Head of caudate nucleus (tissue), 42 donors: ENCODE measurements at regions not wholly inside any gene's neighbourhood (a gene's known extent, or its start where the extent isn't known, plus 50 kb on each side); places are given as distances from the start of the nearest gene placed in this dataset.
A peak's percentile ranks its signal among the peaks of the same experiment; 100 is the strongest.

ENCODE experiments used
- DNase-seq, 42 donors: peaks; one replicate each; pipeline versions ENCODE4 v3.0.0 to v3.0.0-alpha.2; 2020 to 2021; ENCODE audit warnings: mixed read lengths in 7 of 42
- intact Hi-C: fragments of 100-400 bp; cut with DNase I; formaldehyde crosslinking; loops from one replicate; pipeline ENCODE4 v1.15.0; 2022

- no peak for DNase-seq
- intact Hi-C loops = no loop called here
Observed at GRCh38 chr12:75783093-75783877, 248.3 kb downstream of the PHLDA1 start.

DNA sequence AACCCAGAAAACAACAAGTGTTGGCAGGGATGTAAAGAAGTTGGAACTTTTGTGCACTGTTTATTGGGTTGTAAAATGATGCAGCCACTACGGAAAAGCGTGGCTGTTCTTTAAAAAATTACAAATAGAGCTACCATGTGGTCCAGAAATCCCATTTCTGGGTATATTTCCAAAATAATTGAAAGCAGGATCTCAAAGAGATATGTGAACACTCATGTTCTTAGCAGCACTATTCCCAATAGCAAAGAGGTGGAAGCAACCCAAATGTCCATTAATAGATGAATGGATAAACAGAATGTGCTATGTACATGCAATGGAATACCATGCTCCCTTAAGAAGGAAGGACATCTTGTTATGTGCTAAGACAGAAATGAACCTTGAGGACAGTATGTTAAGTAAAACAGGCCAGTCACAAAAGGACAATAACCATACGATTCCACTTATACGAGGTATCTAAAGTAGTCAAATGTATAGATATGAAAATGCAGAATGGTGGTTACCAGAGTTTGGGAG lies 249.5 kb downstream of the PHLDA1 start:
- intact Hi-C loops = no loop called here
- DNase-seq = no peak

DNA sequence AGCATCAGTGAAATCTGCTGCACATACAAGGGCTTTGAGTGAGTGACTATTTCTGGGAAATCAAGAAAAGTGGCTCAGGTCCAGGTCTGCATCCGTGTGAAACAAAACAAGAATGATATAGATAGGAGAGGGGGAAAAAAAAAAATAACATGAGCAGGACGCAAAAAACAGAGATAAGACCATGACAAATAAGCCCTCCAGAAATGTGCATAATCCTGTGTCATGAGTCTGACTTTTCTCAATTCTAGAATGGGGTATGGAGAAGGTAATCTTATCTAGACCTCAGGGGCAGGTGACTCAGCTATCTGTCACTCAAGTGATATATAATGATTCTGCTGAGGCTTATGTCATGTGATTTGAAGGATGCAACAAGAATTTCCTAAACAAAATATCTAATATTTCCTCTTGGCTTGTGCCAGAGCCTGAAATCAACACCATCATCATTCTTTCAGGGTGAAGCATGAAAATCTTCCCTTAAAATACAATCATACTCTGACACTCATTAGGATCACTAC lies 250.0 kb downstream of the PHLDA1 start:
- DNase-seq = no peak
- intact Hi-C loops = no loop called here

DNA sequence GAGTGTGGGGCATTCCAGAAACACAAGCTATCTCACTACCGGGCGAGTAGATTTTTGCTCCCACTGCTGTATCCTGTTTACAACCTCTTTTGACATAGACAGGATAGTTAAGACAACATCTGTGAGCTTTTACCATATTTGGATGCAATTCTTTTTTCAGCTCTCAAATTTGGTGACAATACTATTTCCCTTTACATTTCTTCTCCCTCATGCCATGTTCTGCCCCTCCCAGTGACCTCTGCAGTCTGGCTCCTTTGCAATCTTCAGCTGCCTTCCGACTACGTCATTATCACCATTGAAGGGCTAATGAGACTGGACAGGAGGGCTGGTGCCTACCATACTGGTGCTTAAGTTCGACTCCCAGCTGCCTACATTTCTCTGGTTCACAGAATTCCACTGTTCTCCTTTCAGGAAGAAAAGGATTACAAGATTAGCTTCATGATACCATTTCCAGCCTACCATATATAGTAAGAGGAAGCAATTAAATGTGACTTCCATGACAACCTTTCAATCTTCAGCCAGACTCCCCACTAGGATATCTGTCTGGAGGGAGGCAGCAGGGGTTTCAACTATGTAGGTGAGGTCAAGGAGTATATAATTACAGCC lies 251.6 kb downstream of the PHLDA1 start:
- no peak for DNase-seq
- intact Hi-C loops = no loop called here

DNA sequence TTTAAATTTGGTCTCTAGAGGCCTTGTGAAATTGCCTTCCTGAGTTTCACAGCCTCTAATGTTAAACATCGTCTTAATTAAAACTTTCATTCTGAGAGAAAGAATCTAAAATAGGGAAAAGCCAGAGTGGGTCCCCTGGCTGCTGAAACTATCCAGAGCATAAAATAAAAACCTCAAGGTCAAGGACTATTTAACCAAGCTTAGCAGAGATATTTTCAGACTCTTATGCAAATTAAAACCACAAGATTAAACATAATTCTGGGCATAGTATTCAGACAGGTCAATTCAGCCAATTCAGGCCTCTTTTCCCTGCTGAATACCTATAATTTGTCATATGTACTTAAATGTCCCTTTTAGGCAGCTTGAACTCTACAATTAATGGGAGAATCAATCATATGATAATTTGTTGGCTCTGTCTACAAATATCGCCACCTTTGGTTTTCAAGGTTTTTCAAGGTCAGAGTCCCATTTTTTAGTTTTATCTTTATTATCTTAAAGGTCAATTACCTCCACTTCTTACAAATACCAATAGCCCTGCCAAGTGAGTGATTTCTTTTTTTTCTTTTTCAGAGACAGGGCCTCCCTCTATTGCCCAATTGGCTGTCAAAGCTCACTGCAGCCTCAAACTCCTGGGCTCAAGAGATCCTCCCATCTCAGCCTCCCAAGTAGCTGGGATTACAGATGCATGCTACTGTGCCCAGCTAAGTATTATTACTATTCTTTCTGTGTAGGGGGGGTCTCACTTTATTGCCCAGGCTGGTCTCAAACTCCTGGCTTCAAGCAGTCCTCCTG lies 257.1 kb downstream of the PHLDA1 start:
- intact Hi-C loops = no loop called here
- DNase-seq = no peak

DNA sequence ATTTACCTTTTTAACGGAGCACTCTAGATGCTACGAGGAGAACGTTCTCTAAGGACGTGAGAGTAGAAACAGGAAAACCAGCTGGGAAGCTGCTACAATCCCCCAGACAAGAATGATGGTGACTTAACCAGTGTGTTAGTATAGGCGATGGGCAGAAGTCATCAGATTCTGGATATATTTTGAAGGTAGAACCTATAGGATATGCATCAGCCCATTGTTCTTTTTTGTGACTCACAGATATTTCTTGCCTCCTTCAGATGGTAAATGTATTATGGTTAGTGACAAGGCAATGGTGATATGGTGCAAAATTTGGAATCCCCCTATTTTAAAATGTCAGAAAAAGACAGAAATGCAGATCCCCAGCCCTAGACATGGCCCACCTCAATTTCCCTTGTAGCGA lies 258.2 kb downstream of the PHLDA1 start:
- DNase-seq = no peak

GRCh38 chr12:75771023-75771422 lies 259.6 kb upstream of the KRR1 start:
- intact Hi-C loops = no loop called here
- DNase-seq = no peak

More for the DNA sequence above, 258.2 kb downstream of the PHLDA1 start:
- intact Hi-C loops = no loop called here

DNA sequence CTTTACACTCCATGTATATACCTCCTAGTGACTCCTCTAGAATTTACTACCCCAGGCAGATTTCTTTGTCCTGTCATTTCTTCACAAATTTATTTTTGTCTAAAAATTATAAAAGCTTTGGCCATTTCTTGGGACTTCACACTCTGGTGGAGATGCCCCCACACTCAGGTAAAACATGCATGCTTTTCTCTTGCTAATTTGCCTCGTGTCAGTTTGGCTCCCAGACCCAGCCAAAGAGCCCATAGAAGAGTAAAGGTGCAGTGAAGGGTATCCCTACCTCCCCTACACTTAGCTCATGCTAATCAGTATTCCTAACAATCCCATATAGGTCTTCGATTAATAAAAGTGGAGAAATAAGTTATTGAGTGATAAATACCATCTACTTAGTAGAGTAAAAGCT lies 256.5 kb upstream of the KRR1 start:
- DNase-seq = no peak
- intact Hi-C loops = no loop called here

DNA sequence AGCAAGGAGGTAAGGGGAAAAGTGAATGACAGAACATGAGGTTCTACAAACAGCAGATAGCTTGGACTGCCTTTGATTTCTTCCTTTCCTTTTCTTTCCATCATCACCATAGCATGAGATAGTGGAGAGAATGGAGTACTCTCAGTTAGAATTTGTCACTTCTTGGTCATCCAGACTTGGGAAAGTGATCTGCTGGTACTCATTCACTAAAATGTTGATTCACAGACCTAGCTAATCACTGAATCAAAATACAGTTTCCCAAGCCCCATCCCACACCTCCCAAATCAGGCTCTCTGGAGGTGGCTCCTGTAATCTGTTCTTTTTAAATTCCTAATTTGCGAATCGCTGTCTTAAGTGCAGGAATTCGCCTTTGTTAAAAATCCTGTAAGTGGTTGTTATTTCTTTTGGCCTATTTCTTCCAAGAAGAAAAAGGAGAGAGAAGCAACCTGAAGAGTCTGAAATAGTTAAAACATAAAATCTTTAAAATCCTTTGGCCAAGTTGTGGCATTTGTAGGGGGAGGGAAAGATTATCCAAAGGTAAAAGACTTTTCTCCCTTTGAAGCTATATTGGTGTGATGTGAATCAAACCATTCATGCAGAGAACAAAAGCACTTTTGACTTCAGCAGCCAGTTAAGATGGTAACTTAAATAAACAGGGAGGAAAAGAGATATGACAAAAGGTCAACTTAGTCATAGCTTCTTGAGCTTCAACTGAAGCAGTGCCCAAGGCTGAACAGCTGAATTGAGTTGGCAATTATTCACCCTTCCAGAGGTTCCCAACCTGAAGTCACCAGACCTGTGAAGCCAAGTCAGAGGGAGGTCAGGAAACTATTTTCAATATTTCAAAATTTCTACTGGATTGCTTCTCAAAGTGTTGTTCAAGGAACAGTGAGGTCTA lies 255.1 kb upstream of the KRR1 start:
- intact Hi-C loops = no loop called here
- peak in 16 of 42 donors; percentile 6 to 66 (median 36) for DNase-seq

GRCh38 chr12:75765170-75766059 lies 254.0 kb upstream of the KRR1 start:
- no peak for DNase-seq
- intact Hi-C loops = no loop called here

- DNase-seq = no peak
- intact Hi-C loops = no loop called here
Observed at GRCh38 chr12:75764091-75764841, 252.9 kb upstream of the KRR1 start.

DNA sequence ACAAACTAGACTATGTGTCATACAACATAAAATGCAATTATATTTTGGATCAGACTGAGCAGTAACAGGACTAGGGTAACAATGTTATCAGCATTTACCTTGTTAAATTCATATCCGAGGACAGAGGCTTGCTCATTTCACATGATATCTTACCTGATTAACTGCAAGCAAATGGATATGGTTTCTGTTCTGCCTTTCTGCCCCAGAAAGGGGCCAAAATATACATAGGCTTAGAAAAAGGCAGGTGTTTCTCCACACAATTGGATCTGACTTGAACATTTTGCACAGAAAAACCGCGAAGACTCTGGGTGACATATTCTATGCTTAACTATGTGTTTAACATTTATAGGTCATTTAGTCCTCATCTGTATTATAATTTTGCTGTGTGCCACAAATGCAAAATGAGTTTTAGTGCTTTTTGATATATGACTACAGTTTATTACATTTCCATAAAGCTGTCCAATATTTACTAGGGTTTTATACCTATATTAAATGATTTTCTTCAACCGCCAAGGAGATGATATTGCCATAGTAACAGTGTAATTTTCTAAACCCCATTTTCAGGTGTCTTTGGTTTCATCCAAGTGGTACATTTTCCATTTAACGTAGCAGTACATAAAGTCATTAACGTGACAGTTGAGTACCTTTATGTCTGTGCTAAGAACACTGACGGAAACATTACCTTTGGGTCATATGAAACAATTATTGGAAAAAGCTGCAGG lies 249.3 kb upstream of the KRR1 start:
- no peak for DNase-seq
- intact Hi-C loops = no loop called here

DNA sequence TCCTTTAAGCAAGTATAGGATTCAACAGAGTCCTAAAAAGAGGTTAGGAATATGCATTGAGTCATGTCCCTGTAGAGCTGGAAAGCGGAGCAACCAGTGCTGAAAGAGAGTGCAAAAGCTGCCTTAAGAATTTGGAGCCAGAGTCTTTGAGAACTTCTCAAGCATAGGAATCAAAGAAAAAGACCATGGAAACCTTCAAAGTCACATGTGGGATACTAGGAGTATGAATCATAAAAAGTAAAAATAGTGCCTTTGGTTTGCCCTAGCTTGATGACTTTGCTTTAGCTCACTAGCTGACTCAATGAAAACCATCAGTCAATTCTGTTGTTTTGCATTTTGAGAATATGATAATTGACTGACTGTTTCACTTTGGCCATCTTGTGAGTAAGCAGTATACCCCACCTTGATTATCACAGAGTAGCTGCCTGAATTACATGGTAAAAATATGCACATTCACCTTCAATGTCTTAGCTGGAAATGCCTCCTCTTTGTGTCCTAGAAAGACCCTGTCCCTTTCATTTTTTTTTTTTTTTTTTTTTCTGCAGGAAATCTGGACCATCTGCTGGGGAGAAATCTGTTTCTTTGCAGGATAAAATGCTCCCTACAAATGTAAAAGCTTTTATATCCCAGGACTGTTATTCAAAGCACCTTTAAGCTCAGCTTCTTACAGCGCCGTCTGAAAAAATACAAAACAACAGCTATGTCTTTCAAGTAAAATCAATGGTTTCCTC lies 248.6 kb upstream of the KRR1 start:
- intact Hi-C loops = no loop called here
- no peak for DNase-seq

GRCh38 chr12:75759196-75759595 lies 247.8 kb upstream of the KRR1 start:
- intact Hi-C loops = no loop called here
- no peak for DNase-seq

- intact Hi-C loops = no loop called here
- DNase-seq = no peak
Observed at GRCh38 chr12:75756771-75757170, 245.4 kb upstream of the KRR1 start.

- intact Hi-C loops = no loop called here
- DNase-seq = no peak
Observed at GRCh38 chr12:75756111-75756510, 244.7 kb upstream of the KRR1 start.
